ENCODE measurements at regions not wholly inside any gene's neighbourhood (a gene's known extent, or its start where the extent isn't known, plus 50 kb on each side); places are given as distances from the start of the nearest gene placed in this dataset.

DNA sequence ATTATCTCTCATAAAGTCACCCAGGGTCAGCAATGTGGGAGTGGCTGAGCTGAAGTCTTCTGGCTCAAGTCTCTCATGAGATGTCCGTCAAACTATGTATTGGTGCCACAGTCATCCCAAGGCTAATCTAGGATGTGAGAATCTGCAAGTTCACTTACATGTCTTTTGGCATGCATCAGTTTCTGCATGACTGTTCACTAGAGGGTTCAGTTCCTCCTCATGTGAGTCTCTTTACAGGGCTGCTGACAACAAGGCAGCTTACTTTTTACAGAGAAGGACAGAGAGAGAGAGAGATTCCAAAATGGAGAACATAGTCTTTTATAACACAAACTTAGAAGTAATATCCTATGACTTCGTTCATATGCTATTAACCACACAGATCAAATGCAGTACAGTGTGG lies 328.8 kb upstream of the SLITRK1 start:
- TF ChIP-seq TAF1 (IDR thresholded peaks at IDR 0.05; ENCODE audit: borderline replicate concordance, insufficient read depth, low read length) (no peak), POLR2AphosphoS5 (IDR thresholded peaks at IDR 0.05; ENCODE audit: low read depth, low read length) (no peak), FOXP2 (optimal IDR thresholded peaks at IDR 0.05; ENCODE audit: borderline replicate concordance, extremely low read depth, extremely low read length, insufficient read depth) (no peak), SIN3A (IDR thresholded peaks at IDR 0.05; ENCODE audit: borderline replicate concordance, insufficient read depth, low read length) (no peak)
- TF ChIP-seq, protein P1, sequence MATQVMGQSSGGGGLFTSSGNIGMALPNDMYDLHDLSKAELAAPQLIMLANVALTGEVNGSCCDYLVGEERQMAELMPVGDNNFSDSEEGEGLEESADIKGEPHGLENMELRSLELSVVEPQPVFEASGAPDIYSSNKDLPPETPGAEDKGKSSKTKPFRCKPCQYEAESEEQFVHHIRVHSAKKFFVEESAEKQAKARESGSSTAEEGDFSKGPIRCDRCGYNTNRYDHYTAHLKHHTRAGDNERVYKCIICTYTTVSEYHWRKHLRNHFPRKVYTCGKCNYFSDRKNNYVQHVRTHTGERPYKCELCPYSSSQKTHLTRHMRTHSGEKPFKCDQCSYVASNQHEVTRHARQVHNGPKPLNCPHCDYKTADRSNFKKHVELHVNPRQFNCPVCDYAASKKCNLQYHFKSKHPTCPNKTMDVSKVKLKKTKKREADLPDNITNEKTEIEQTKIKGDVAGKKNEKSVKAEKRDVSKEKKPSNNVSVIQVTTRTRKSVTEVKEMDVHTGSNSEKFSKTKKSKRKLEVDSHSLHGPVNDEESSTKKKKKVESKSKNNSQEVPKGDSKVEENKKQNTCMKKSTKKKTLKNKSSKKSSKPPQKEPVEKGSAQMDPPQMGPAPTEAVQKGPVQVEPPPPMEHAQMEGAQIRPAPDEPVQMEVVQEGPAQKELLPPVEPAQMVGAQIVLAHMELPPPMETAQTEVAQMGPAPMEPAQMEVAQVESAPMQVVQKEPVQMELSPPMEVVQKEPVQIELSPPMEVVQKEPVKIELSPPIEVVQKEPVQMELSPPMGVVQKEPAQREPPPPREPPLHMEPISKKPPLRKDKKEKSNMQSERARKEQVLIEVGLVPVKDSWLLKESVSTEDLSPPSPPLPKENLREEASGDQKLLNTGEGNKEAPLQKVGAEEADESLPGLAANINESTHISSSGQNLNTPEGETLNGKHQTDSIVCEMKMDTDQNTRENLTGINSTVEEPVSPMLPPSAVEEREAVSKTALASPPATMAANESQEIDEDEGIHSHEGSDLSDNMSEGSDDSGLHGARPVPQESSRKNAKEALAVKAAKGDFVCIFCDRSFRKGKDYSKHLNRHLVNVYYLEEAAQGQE (IDR thresholded peaks at IDR 0.05; ENCODE audit: insufficient read depth in 1 of 2, low read depth in 2 of 2, low read length in 2 of 2), result no peak
